Coronary artery (tissue), 2 donors: ENCODE measurements at regions not wholly inside any gene's neighbourhood (a gene's known extent, or its start where the extent isn't known, plus 50 kb on each side); places are given as distances from the start of the nearest gene placed in this dataset.
"Not testable (repeated sequence)": the region's sequence is repeated elsewhere in the genome, so short reads cannot be mapped to it uniquely, and the experiment has no call there.

Source experiments
- DNase-seq: peaks from one replicate; pipeline ENCODE4 v3.0.0-alpha.2; 2017; ENCODE audit warnings: low spot score
- H3K27ac ChIP-seq, 2 donors: fragments of 200-600 bp; sonication (generic); one replicate each; pipeline ENCODE4 v1.5.1; 2016 to 2019
- H3K4me3 ChIP-seq: fragments of 200-600 bp; sonication (generic); 2 replicates; pipeline ENCODE4 v1.5.1; 2016; ENCODE audit warnings: mild to moderate bottlenecking, moderate library complexity
- CTCF ChIP-seq: fragments of 200-600 bp; sonication (generic); IDR thresholded peaks from one replicate; pipeline ENCODE4 v1.5.1; 2019; ENCODE audit warnings: antibody characterized with exemption

GRCh38 chr11:22554221-22554620 is 71.4 kb downstream of the FANCF start:
- no peak overlapping the region for H3K4me3 ChIP-seq
- TF ChIP-seq CTCF: no peak
- no peak overlapping the region for H3K27ac ChIP-seq
- DNase-seq: no peak

- DNase-seq: no peak
- TF ChIP-seq CTCF: no peak
Measured at GRCh38 chr11:22552885-22553284, 72.7 kb downstream of the FANCF start.

GRCh38 chr11:22546746-22547145 is 78.9 kb downstream of the FANCF start:
- no peak for DNase-seq
- no peak for TF ChIP-seq CTCF
- Histone ChIP-seq H3K4me3 (no peak overlapping the region), H3K27ac (no peak overlapping the region)

More at GRCh38 chr11:22552885-22553284, 72.7 kb downstream of the FANCF start:
- Histone ChIP-seq H3K27ac (no peak overlapping the region), H3K4me3 (no peak overlapping the region)

GRCh38 chr11:22543261-22543660 is 82.4 kb downstream of the FANCF start:
- DNase-seq: no peak
- H3K27ac ChIP-seq: no peak overlapping the region
- H3K4me3 ChIP-seq: no peak overlapping the region
- TF ChIP-seq CTCF: no peak

GRCh38 chr11:22539821-22540256 is 85.8 kb downstream of the FANCF start:
- no peak for TF ChIP-seq CTCF
- Histone ChIP-seq H3K4me3 (no peak overlapping the region), H3K27ac (no peak overlapping the region)
- DNase-seq: no peak

GRCh38 chr11:22536071-22536470 is 89.6 kb downstream of the FANCF start:
- Histone ChIP-seq H3K4me3 (no peak overlapping the region), H3K27ac (no peak overlapping the region)
- TF ChIP-seq CTCF: no peak
- DNase-seq: no peak

- not testable (repeated sequence) for H3K4me3 ChIP-seq, DNase-seq, H3K27ac ChIP-seq
Measured at GRCh38 chr11:22528612-22529429, 96.8 kb downstream of the FANCF start.
